A549 (cell line): ENCODE measurements at regions not wholly inside any gene's neighbourhood (a gene's known extent, or its start where the extent isn't known, plus 50 kb on each side); places are given as distances from the start of the nearest gene placed in this dataset.

Experiments used
- CEBPB ChIP-seq, 2 experiments: fragments of >200 bp in 1 of 2; sonication (Bioruptor Twin) in 1 of 2; formaldehyde crosslinking in 1 of 2; IDR thresholded peaks; 2 replicates each; pipeline ENCODE4 v1.6.1; 2012 to 2016
- TF ChIP-seq, protein P1 (sequence below): fragments of >200 bp; sonication (Bioruptor Twin); formaldehyde crosslinking; IDR thresholded peaks from 3 replicates; pipeline ENCODE4 v1.5.1; 2016

- TF ChIP-seq, protein P1, sequence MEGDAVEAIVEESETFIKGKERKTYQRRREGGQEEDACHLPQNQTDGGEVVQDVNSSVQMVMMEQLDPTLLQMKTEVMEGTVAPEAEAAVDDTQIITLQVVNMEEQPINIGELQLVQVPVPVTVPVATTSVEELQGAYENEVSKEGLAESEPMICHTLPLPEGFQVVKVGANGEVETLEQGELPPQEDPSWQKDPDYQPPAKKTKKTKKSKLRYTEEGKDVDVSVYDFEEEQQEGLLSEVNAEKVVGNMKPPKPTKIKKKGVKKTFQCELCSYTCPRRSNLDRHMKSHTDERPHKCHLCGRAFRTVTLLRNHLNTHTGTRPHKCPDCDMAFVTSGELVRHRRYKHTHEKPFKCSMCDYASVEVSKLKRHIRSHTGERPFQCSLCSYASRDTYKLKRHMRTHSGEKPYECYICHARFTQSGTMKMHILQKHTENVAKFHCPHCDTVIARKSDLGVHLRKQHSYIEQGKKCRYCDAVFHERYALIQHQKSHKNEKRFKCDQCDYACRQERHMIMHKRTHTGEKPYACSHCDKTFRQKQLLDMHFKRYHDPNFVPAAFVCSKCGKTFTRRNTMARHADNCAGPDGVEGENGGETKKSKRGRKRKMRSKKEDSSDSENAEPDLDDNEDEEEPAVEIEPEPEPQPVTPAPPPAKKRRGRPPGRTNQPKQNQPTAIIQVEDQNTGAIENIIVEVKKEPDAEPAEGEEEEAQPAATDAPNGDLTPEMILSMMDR: no peak
- TF ChIP-seq CEBPB (IDR thresholded peaks at IDR 0.05): no peak
Observed at GRCh38 chr2:120477831-120478481, 132.0 kb downstream of the INHBB start.
